GM12873 (cell line): ENCODE measurements at regions not wholly inside any gene's neighbourhood (a gene's known extent, or its start where the extent isn't known, plus 50 kb on each side); places are given as distances from the start of the nearest gene placed in this dataset.

Experiments
- CTCF ChIP-seq: IDR thresholded peaks from 2 replicates; pipeline ENCODE4 v1.5.1; 2012; ENCODE audit warnings: low read depth, mild to moderate bottlenecking, moderate library complexity, low read length, control low read depth; ENCODE audit not compliant: insufficient read depth; ENCODE audit errors: missing control alignments

DNA sequence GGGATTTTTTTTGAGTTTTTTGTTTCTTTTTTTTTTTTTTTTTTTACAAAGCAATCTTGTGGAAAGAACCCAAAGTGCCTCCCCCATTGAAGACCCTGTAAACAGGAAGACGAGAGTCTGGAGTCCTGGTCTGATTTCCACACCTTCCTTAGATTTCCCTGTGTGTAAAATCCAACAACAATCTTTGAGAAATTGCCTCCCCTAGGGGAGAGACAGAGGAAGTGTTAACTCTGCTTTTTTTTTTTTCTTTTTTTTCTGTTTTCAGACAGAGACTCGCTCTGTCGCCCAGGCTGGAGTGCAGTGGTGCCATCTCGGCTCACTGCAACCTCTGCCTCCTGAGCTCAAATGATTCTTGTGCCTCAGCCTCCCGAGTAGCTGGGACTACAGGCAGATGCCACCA is 82.0 kb upstream of the CLEC6A start:
- TF ChIP-seq CTCF = peak; percentile 57

DNA sequence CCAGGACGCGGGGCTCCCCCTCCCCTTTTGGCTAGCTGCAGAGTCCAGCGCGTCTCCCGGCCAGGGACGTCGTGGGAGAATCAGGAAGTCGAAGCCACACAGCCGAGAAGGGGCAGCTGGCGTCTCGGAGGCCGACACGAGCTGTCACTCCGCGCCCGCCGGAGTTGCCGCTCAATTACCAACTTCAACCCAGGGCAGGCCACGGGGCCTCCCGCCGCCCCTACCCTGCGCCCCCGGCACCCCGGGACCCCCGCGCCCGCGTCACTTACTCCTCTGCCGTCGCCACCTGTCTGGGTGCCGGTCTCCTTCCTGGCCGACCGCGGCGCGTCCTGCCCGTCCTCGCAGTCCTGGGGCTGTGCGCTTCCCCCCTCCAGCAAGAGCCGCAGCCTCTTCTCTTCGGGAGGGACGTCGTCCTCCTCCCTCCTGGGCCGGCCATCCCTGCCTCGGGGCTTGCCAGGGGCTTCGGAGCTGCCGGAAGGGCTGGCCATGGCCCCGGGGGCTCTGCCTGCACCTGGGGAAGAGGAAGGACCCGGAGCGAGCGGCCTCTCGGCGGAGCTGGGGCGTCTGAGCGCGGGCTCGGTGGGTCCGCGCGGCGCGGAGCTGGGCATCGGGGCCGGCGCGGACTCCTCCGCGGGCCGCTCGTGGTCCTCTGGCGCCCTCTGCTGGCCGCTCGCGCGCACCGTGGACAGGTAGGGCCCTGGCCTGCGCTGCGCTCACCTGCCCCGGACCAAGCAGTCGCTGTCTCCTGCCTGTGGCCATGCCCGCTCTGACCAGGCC is 65.6 kb upstream of the CLEC6A start:
- TF ChIP-seq CTCF = peak; percentile 69

- TF ChIP-seq CTCF = peak; percentile 57
These were observed 59.3 kb upstream of the CLEC6A start for GRCh38 chr12:8396225-8397071.
